22Rv1 (cell line): ENCODE measurements at regions not wholly inside any gene's neighbourhood (a gene's known extent, or its start where the extent isn't known, plus 50 kb on each side); places are given as distances from the start of the nearest gene placed in this dataset.

ENCODE experiments used
- ZFX ChIP-seq: fragments of 450-650 bp; IDR thresholded peaks from 2 replicates; pipeline ENCODE4 v1.6.1; 2017; ENCODE audit warnings: antibody characterized with exemption, borderline replicate concordance
- TF ChIP-seq, protein P1 (sequence below): fragments of 450-650 bp; IDR thresholded peaks from 2 replicates; pipeline ENCODE4 v1.5.1; 2017; ENCODE audit warnings: mild to moderate bottlenecking

DNA sequence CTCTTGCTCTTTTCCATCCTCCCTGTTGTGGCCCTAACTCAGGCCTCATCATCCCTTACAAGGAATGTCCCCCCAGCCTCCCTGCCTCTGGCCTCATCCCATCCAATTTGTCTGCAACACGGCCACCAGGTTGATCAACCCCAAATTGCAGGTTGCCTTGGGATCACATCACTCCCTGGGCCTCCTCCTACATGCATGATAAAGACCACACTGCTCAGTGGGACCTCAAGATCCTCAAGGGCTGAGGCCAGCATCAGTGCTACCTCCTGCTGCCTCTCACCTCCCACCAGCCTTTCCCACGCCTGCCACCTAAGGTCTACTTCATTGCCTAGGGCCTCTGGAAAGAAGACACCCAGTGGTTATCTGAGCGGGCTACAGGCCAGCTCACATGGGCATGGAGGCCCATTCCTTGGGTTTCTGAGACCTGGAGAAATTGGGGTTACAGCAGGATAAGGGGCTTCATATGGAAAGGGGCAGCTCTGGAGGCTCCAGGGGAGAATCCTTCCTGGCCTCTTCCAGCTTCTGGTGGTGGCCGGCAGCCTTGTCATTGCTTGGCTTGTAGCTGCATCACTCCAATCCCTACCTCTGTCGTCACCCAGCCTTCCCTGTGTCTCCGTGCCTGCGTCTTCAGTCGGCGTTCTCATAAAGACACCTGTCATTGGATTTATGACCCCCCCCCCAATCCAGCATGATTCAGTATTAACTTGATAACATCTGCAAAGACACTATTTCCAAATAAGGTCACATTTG is 60.5 kb downstream of the KLHDC7A start:
- TF ChIP-seq, protein P1, sequence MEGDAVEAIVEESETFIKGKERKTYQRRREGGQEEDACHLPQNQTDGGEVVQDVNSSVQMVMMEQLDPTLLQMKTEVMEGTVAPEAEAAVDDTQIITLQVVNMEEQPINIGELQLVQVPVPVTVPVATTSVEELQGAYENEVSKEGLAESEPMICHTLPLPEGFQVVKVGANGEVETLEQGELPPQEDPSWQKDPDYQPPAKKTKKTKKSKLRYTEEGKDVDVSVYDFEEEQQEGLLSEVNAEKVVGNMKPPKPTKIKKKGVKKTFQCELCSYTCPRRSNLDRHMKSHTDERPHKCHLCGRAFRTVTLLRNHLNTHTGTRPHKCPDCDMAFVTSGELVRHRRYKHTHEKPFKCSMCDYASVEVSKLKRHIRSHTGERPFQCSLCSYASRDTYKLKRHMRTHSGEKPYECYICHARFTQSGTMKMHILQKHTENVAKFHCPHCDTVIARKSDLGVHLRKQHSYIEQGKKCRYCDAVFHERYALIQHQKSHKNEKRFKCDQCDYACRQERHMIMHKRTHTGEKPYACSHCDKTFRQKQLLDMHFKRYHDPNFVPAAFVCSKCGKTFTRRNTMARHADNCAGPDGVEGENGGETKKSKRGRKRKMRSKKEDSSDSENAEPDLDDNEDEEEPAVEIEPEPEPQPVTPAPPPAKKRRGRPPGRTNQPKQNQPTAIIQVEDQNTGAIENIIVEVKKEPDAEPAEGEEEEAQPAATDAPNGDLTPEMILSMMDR = no peak
- TF ChIP-seq ZFX = no peak
